HG02759 (cell line): ENCODE measurements at regions not wholly inside any gene's neighbourhood (a gene's known extent, or its start where the extent isn't known, plus 50 kb on each side); places are given as distances from the start of the nearest gene placed in this dataset.

Experiments used
- ATAC-seq: cut with Tn5 transposase; IDR thresholded peaks from one replicate; pipeline ENCODE4 v1.9.1; 2021; ENCODE audit warnings: mild to moderate bottlenecking, moderate library complexity; ENCODE audit not compliant: unreplicated experiment

DNA sequence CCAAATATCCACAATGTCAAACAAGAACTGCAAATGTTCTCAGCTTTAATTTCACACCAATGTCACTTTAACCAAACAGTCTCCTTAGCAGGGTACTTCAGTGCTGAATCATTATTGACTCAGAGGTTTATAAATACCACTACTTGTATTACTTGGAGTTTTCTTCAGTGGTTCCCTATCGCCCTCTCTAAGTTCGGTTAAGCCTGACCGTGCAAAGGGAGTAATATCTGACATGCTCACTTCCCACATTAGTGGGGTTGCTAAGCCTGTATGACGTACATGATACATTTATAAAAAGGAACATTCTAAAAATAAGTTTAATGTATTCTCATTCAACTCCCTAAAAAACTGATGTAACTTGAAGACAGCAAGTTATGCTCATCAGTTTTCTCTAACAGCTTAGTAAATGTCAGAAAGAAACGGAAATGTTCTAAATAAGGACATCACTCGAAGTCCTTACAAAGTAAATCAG lies 93.1 kb upstream of the ZC3H12C start:
- ATAC-seq = peak; percentile 97

DNA sequence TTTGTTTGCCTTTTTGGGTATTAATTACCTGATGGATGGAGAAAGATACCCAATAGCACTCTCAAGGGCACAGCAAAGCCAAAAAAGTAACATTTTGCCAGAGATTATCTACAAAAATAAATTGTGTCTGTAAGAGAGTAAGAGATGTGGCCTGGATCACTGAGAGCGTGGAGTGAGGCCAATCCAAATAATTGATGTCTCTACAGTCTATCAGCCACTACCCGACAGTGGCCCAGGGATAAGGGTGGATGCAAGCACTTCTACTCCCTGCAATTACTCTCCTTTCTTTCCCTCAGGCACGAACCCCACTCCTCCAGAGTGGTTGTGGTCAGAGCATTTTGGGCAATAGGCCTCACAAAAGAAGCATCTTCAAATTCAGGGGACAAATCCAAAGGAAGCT lies 92.3 kb upstream of the ZC3H12C start:
- no peak for ATAC-seq

DNA sequence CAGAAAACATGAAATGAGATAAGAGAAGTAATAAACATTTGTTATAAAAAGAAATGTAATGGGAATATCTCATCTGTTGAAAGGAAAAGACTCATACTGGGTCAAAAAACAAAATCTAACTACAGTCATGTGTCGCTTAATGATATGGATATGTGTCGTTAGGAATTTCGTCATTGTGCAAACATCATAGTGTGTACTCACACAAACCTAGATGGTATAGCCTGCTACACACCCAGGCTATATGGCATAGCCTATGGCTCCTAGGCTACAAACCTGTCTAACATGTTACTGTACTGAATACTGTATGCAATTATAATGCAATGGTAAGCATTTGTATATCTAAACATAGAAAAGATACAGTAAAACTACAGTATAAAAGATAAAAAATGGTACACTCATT lies 89.8 kb upstream of the ZC3H12C start:
- no peak for ATAC-seq

DNA sequence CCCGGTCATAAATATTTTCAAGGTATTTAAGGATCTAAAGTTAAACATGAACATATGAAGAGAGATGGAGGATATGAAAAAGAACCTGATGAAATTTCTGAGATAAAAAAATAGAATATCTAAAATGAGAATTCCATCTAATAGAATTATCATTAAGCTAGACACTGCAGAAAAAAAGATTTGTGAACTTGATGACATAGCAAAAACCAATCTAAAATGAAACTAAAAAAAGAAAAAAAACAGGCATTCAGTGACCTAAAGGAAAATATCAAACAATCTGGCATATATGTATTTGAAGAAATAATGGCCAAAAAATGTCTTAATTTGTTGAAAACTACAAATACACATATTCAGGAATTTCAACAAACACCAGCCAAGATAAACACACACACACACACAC lies 81.6 kb upstream of the ZC3H12C start:
- no peak for ATAC-seq

DNA sequence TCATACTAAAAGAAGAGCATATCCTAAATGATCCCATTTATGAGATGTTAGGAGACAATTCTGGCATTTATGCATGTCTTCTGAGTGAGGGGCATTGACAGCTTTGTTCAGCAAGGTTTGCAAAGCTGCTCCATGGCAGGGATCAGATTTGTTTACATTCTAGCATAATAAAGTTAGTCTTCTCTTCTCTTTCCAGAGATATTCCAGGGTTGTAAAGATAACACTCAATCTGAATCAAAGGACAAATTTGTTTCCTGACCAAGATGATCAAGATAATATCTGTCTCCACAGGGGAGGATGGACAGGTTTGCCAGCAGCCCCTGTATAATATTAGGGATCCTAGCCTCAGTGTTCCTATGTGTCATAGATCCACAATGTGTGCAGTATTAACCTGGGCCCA lies 77.5 kb upstream of the ZC3H12C start:
- no peak for ATAC-seq

DNA sequence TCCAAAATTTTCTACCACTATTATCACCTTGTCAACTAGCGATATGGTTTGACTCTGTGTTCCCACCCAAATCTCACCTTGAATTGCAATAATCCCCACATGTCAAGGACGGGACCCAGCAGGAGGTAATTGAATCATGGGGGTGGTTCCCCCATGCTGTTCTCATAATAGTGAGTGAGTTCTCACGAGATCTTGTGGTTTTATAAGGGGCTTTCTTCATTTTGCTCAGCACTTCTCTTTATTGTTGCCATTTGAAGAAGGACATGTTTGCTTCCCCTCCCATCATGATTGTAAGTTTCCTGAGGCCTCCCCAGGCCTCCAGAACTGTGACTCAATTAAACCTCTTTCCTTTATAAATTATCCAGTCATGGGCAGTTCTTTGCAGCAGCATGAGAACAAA lies 73.5 kb upstream of the ZC3H12C start:
- no peak for ATAC-seq

DNA sequence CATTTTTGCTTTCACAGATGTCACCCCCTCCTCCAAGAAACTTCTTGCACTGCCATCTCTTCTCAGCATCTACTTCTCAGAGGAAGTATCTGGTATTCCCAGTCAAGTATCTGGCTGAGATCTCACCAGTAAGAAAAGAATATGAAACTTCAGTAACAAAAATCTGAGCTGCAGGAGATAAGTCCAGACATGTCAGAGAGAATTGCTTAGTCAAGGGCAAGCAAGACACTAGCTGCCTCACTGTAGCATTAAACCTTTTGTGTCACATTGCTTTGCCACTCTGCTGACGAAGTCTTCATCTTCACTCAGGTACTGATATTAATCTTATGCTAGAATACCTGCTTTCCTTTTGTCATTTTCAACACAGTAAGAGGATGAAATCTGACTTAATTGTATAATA lies 70.6 kb upstream of the ZC3H12C start:
- no peak for ATAC-seq

DNA sequence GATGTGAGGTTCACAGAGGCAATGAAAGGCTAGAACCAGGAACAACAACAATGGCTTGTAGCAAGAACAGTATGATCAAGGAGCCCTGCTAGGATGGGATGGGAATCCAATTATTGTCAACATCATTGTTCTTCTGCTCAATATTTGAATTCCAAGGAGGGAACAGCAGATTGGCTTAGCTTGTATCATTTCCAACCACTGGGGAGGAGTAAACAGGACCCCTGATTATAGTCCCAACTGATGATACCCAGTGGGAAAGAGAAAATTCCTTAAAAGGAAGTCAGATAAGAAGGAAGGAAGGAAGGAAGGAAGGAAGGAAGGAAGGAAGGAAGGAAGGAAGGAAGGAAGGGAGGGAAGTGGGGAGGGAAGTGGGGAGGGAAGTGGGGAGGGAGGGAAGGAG lies 69.5 kb upstream of the ZC3H12C start:
- ATAC-seq = no peak

DNA sequence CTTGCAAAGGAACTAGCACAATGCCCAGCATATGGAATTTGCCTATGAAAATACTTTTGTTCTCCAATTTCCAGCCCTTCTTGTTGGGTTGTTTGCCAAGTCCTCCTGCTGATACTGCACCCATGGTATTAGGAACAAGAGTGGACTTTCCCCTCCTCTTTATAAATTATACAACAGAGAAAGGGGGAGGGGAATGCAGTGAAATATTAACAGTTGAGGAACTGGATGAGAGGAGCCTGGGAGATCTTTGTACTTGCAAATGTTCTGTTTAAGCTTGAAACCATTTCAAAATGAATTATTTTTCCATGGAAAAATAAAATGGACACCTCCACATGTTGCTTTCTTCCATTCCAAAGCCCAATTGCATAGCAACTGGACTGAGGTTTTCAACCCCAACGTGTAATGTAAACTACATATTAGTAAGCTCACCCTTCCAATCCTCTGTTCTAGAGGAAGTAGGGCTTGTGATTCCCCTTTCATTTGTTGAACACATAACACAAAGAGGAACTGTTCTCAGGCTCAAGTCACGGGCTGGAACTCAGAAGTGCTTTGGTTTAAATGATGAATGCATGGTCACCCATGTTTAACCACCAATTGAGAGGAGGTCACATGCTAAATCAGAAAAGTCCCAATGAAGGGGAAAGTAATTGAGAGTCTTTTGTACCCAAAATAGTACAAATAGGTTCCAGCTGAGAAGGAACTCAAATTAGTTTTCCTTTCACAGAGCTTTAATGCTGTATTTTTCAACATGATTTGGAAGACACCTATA lies 66.2 kb upstream of the ZC3H12C start:
- peak; percentile 90 for ATAC-seq

DNA sequence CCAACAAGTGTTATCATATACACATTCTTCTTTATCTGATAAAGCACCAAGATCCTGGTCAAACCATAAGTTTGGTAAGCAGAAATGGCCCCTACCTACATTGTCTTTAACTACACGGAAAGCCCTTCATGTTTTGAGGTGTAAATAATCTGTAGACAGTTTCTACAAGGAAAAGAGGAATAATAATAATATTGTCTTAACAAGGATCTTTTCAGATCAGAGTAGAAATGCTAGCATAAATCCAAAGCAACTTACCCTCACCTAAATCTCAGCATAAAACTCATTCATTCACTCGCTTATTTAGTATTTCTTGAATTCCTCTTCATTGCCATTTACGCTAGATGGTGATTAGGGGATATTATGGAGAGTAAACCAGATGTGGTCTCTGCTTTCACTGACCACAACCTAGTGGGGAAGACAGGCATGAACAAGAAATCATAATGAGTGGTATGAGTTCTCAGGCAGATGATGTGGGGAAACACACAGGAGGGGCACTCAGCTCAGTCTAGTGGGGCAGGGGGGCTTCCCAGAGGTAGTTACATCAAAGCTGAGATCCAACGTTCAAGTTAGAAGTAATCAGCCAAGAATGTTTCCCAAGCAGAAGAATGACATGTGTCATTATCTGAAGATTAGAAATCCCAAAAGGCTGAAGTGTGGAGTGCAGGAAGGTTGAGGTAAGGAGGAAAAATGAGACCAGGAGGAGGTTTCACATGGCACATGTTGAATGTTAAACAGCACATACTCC lies 65.4 kb upstream of the ZC3H12C start:
- peak; percentile 60 for ATAC-seq

DNA sequence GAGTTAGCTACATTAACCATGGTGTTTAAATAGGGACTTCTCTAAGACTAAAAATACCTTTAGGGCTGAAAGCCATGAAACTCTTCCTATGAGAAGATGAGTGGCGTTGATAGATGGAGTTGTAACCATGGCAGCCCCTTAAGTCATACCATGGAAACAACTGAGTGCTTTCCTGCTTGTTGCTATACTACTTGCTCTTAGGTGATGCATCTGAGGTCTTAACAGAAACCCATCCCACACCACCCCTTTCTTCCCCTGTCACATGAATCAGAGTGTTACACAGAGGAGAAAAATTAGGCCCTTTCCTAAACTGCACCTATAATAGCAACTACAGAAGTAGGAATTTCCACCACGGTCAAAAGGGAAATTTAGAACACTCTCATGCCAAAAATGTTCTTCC lies 64.3 kb upstream of the ZC3H12C start:
- ATAC-seq = no peak

DNA sequence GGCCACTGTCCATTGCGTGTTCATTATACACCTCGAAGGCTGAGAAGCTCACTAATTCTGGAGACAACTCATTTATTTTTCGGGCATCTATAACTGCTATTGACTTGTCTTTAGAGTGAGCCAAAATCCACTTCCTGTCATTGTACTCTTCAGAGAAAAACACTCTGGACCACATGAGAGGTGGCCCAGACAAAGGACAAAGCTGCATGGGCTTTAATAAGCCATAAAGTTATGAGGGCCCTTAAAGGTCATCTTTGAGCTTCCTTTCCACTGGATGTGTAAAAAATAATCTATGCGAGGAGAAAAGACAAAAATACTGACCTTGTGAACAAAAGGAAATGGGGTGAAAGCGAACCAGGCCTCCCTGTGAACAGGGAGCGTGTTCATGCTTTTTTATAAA lies 63.5 kb upstream of the ZC3H12C start:
- no peak for ATAC-seq

DNA sequence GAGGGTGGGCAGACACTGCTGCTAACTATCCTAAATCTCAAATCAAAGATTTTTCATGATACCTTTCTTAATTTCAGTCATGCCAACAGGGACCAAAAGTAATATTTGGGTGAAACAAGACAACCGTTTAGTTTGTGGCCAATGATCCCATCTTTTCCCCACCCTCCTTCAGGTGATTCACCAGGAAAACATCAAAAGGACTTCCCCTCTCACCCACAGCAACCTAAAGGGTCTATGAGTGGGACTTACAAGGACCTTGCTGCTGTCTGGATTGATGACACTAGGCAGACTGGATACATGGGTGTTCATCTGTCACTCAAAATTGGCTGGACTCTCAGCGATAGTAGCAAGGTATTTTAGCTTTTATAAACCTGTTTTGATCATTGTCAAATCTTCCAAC lies 62.0 kb upstream of the ZC3H12C start:
- no peak for ATAC-seq

DNA sequence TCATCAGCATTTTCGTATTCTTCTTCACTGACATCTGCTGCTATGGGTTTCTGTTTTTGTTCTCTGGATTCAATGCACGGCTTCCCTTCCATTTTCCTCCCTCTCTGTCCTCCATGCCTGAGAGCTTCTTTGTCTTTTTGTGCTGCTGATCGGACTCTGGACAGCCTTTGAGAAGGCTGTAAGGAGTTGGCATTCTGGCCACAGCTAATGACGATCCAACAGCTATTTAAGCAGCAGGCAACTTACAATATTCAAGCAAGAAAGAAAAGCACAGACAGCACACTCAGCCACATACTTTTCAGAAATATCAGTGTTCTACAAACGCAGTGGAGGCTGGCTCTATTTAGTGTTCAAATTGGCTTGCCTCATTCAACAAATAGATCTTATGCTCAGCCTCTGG lies 60.9 kb upstream of the ZC3H12C start:
- ATAC-seq = no peak

DNA sequence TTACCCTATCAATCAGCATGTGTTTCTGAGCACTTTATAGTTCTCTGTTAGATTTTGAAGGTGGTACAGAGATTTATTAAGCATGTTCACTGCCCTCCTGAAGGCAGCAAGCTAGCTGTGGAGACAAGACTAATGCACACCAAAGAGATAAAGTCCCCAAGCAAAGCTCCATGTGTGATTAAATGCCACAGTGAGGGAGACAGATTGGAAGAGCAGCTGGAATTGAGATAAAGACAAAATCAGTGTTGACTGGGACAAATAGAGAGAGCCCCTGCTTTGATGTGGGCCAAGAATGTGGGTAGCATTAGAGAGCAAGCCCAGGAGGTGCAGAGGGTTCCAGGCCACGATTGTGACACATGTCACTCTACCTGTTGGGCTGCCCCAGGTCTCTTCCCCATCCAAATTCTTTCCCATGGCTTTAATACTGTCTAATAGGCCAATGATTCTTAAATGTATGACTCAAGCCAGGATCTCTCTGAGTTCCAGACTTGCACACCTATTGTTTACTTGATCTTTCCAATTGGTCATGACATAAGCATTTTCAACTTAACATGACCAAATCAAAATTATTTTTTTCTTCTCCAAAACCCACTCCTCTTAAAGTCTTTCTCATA lies 60.1 kb upstream of the ZC3H12C start:
- no peak for ATAC-seq

DNA sequence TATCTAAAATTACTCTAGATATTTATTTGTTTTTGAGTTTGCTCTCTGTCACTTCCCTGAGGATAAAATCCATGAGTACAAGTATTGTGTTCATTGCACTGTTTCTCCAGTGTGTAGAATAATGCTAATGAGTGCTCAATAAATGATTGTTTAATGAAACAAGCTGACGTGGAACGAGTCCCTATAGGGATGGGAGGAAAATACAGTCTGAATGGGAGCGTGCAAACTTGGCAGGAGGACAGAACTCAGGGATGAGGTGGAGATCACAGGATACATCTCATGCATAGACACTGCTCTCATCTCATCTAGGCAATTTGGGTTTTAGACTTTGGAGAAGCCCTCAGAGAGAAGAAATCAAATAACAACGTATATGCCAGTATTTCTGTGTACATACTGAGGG lies 58.4 kb upstream of the ZC3H12C start:
- no peak for ATAC-seq

DNA sequence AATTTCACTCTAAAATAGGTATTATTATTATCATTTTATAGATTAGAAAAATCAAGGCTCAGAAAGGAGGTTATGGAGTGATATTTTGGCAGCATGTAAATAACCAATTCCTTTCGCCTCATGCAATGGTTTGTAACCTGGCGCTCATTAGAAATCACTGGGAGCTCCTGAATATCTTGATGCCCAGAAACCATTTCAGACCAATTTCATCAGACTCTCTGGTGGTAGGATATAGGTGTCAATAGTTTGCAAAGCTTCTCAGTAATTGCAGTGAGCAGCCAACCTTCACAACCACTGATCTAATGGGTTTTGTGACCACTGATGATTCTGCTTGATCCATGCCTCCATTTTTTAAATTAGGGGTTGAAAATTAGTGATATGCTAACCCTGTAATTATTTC lies 57.8 kb upstream of the ZC3H12C start:
- no peak for ATAC-seq

DNA sequence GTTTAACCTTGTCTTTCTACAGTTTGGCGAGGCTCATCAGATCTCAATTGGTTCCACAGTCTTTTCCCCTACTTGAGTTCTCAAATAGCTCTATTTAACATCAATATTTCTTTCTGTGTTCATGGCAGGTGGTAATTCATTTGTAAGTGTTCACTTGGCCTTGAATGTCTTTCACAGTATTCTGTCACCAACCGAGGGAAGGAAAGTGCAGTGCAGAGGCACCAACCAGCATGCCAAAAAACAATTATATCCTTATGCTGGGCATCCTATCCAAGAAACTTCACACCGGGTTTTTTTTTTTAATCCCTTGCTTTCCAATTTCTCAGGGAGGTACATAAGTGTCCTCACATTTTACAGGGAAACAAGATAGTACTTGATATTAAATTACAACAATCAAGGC lies 55.0 kb upstream of the ZC3H12C start:
- ATAC-seq = no peak
